Trophoblast cell (in vitro differentiated cells and primary cell): ENCODE measurements at regions not wholly inside any gene's neighbourhood (a gene's known extent, or its start where the extent isn't known, plus 50 kb on each side); places are given as distances from the start of the nearest gene placed in this dataset.

Experiments used
- DNase-seq, 2 donors: peaks; one replicate each; pipeline ENCODE4 v3.0.0-alpha.2; 2016
- H2AFZ ChIP-seq: 2 replicates; pipeline ENCODE4 v1.6.1; 2013; ENCODE audit warnings: low read length, moderate library complexity, mild to moderate bottlenecking; ENCODE audit not compliant: insufficient read depth, poor library complexity
- H2AK5ac ChIP-seq: 2 replicates; pipeline ENCODE4 v1.6.1; 2013; ENCODE audit warnings: mild to moderate bottlenecking, low read length
- H2BK120ac ChIP-seq: 2 replicates; pipeline ENCODE4 v1.6.1; 2013; ENCODE audit warnings: low read length, mild to moderate bottlenecking, moderate library complexity; ENCODE audit not compliant: insufficient read depth, poor library complexity
- H2BK12ac ChIP-seq: 2 replicates; pipeline ENCODE4 v1.6.1; 2013; ENCODE audit warnings: mild to moderate bottlenecking, low read length, moderate library complexity
- H2BK5ac ChIP-seq: 2 replicates; pipeline ENCODE4 v1.6.1; 2013; ENCODE audit warnings: low read length, low read depth, moderate library complexity, mild to moderate bottlenecking; ENCODE audit not compliant: poor library complexity
- H3K14ac ChIP-seq: 2 replicates; pipeline ENCODE4 v1.6.1; 2013; ENCODE audit warnings: mild to moderate bottlenecking, low read length
- H3K18ac ChIP-seq: 2 replicates; pipeline ENCODE4 v1.6.1; 2013; ENCODE audit warnings: mild to moderate bottlenecking, low read length
- H3K23ac ChIP-seq: 2 replicates; pipeline ENCODE4 v1.6.1; 2013; ENCODE audit warnings: low read length
- H3K27ac ChIP-seq: 2 replicates; pipeline ENCODE4 v1.5.1; 2013; ENCODE audit warnings: low read depth, mild to moderate bottlenecking, inconsistent platforms, low read length, moderate library complexity
- H3K27me3 ChIP-seq: 2 replicates; pipeline ENCODE4 v1.6.1; 2013; ENCODE audit warnings: inconsistent platforms, mild to moderate bottlenecking, low read length, moderate library complexity; ENCODE audit not compliant: insufficient read depth
- H3K36me3 ChIP-seq, 2 experiments: 1 replicate in 1 of 2; 2 replicates in 1 of 2; pipeline ENCODE4 v1.6.1; 2013; ENCODE audit warnings: low read length in 2 of 2, mild to moderate bottlenecking in 2 of 2, moderate library complexity in 1 of 2; ENCODE audit not compliant: insufficient read depth in 2 of 2, control insufficient read depth in 1 of 2
- H3K4ac ChIP-seq: 2 replicates; pipeline ENCODE4 v1.6.1; 2013; ENCODE audit warnings: low read depth, mild to moderate bottlenecking, low read length, moderate library complexity
- H3K4me1 ChIP-seq, 2 experiments: 1 replicate in 1 of 2; 2 replicates in 1 of 2; pipeline ENCODE4 v1.6.1; 2013; ENCODE audit warnings: low read length in 2 of 2, mild to moderate bottlenecking in 2 of 2, moderate library complexity in 1 of 2; ENCODE audit not compliant: insufficient read depth in 2 of 2, control insufficient read depth in 1 of 2
- H3K4me2 ChIP-seq: 2 replicates; pipeline ENCODE4 v1.6.1; 2013; ENCODE audit warnings: inconsistent platforms, mild to moderate bottlenecking, low read length, moderate library complexity
- H3K4me3 ChIP-seq: 2 replicates; pipeline ENCODE4 v1.5.1; 2013; ENCODE audit warnings: mild to moderate bottlenecking, low read depth, low read length, inconsistent platforms
- H3K79me1 ChIP-seq: one replicate; pipeline ENCODE4 v1.6.1; 2013; ENCODE audit warnings: low read length
- H3K79me2 ChIP-seq: 2 replicates; pipeline ENCODE4 v1.6.1; 2013; ENCODE audit warnings: low read length, mild to moderate bottlenecking; ENCODE audit not compliant: control insufficient read depth, insufficient read depth, poor library complexity
- H3K9ac ChIP-seq: 2 replicates; pipeline ENCODE4 v1.6.1; 2013; ENCODE audit warnings: mild to moderate bottlenecking, low read length
- H3K9me3 ChIP-seq: 2 replicates; pipeline ENCODE4 v1.6.1; 2013; ENCODE audit warnings: low read depth, mild to moderate bottlenecking, control low read depth, inconsistent platforms, low read length; ENCODE audit not compliant: insufficient read depth
- H4K12ac ChIP-seq: 2 replicates; pipeline ENCODE4 v1.6.1; 2013; ENCODE audit warnings: low read depth, mild to moderate bottlenecking, low read length, moderate library complexity
- H4K8ac ChIP-seq: 2 replicates; pipeline ENCODE4 v1.6.1; 2013; ENCODE audit warnings: low read depth, mild to moderate bottlenecking, low read length, moderate library complexity
- H4K91ac ChIP-seq: one replicate; pipeline ENCODE4 v1.6.1; 2013; ENCODE audit warnings: low read depth, mild to moderate bottlenecking, low read length, moderate library complexity
- WGBS: extraction: QIAGEN DNeasy Blood & Tissue Kit; methylation state at CpG from one replicate; pipeline ENCODE4 v1.1.7; 2013; ENCODE audit warnings: missing lambda C conversion rate; ENCODE audit not compliant: insufficient read length, insufficient coverage; ENCODE audit errors: extremely low coverage; 5-methylcytosine and 5-hydroxymethylcytosine counted together

- Histone ChIP-seq H3K4ac (no peak overlapping the region), H3K4me2 (no peak overlapping the region), H3K18ac (no peak overlapping the region)
Measured at GRCh38 chr20:12891643-12892042, 117.1 kb upstream of the SPTLC3 start.

DNA sequence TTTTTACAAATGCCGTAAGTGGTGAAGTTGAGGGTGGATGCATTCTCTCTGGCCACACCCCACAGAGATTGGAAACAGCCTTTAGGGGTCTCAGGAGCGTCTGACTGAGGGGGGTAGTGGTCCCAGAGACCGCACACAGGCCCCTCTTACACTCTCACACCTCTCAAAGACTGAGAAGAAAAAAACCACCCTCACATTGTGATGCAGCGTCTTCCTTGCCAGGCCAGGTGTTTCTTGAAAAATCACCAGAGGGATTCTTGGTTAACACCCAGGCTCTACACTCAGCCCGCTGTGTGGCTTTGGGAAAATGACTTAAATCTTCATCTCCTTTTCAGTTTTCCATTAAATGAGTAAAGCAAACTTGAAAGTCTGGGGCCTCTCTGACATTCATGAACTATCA, 115.8 kb upstream of the SPTLC3 start:
- no peak overlapping the region for H3K18ac ChIP-seq
- H4K91ac ChIP-seq = no peak overlapping the region
- no peak overlapping the region for H3K4ac ChIP-seq
- H4K8ac ChIP-seq = no peak overlapping the region
- H3K9ac ChIP-seq = no peak overlapping the region
- H2BK12ac ChIP-seq = no peak overlapping the region
- H3K14ac ChIP-seq = no peak overlapping the region
- no peak overlapping the region for H2BK5ac ChIP-seq
- DNase-seq = no peak
- H3K23ac ChIP-seq = no peak overlapping the region
- WGBS = no CpG with 5 or more reads among the region's 5 CpGs
- H3K4me3 ChIP-seq = no peak overlapping the region
- H2AK5ac ChIP-seq = no peak overlapping the region
- H2AFZ ChIP-seq = no peak overlapping the region
- no peaks in the 10 kb centered on the region for H3K79me2 ChIP-seq
- H3K4me1 ChIP-seq = no peaks in the 10 kb centered on the region
- H3K27ac ChIP-seq = no peak overlapping the region
- H3K79me1 ChIP-seq = no peaks in the 10 kb centered on the region
- no peak overlapping the region for H2BK120ac ChIP-seq
- H3K36me3 ChIP-seq = no peaks in the 10 kb centered on the region
- H3K9me3 ChIP-seq = peaks cover 2% of the 10 kb centered on the region
- H3K27me3 ChIP-seq = no peaks in the 10 kb centered on the region
- no peak overlapping the region for H4K12ac ChIP-seq
- no peak overlapping the region for H3K4me2 ChIP-seq

More at GRCh38 chr20:12891643-12892042, 117.1 kb upstream of the SPTLC3 start:
- no peak overlapping the region for H3K27ac ChIP-seq
- H4K91ac ChIP-seq = no peak overlapping the region
- no peak overlapping the region for H2BK12ac ChIP-seq
- no peak overlapping the region for H3K23ac ChIP-seq
- H3K4me1 ChIP-seq = no peaks in the 10 kb centered on the region
- no peaks in the 10 kb centered on the region for H3K79me2 ChIP-seq
- H2AK5ac ChIP-seq = no peak overlapping the region
- DNase-seq = no peak
- no peak overlapping the region for H2AFZ ChIP-seq
- H3K79me1 ChIP-seq = no peaks in the 10 kb centered on the region
- no peak overlapping the region for H4K8ac ChIP-seq
- peaks cover 4% of the 10 kb centered on the region for H3K9me3 ChIP-seq
- no peak overlapping the region for H4K12ac ChIP-seq
- no CpG with 5 or more reads among the region's 3 CpGs for WGBS
- no peak overlapping the region for H2BK5ac ChIP-seq
- H3K14ac ChIP-seq = no peak overlapping the region
- H3K4me3 ChIP-seq = no peak overlapping the region
- no peak overlapping the region for H3K9ac ChIP-seq
- no peaks in the 10 kb centered on the region for H3K27me3 ChIP-seq
- no peak overlapping the region for H2BK120ac ChIP-seq
- no peaks in the 10 kb centered on the region for H3K36me3 ChIP-seq

DNA sequence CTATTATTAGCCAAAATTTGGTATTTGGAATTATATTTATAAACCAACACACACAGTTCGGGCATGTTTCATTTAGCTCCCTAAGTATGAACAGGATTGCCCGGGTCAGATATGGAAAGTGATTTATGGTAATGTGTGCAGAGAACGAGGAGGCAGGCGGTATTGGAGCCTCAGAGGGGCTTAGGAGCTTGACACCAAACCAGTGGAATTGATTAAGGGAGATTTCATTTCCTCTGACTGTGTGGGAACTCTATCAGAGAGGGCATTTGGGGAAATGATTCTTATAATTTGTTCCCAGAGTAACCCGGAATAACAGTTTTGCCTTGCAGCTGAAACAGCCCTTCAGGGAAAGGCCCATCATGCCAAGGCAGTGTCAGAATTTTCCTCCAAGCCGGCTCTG, 115.1 kb upstream of the SPTLC3 start:
- DNase-seq = no peak
- H3K27ac ChIP-seq = no peak overlapping the region
- H3K4ac ChIP-seq = no peak overlapping the region
- H3K23ac ChIP-seq = no peak overlapping the region
- no peak overlapping the region for H2BK120ac ChIP-seq
- H4K91ac ChIP-seq = no peak overlapping the region
- no peak overlapping the region for H2AFZ ChIP-seq
- H2AK5ac ChIP-seq = no peak overlapping the region
- H3K18ac ChIP-seq = no peak overlapping the region
- H3K79me2 ChIP-seq = no peaks in the 10 kb centered on the region
- WGBS = no CpG with 5 or more reads among the region's 6 CpGs
- H3K14ac ChIP-seq = no peak overlapping the region
- peaks cover 2% of the 10 kb centered on the region for H3K9me3 ChIP-seq
- H3K79me1 ChIP-seq = no peaks in the 10 kb centered on the region
- H3K9ac ChIP-seq = no peak overlapping the region
- no peak overlapping the region for H3K4me2 ChIP-seq
- H4K12ac ChIP-seq = no peak overlapping the region
- H3K4me3 ChIP-seq = no peak overlapping the region
- no peak overlapping the region for H2BK12ac ChIP-seq
- H3K4me1 ChIP-seq = no peaks in the 10 kb centered on the region
- H3K27me3 ChIP-seq = no peaks in the 10 kb centered on the region
- H4K8ac ChIP-seq = no peak overlapping the region
- no peaks in the 10 kb centered on the region for H3K36me3 ChIP-seq
- no peak overlapping the region for H2BK5ac ChIP-seq

DNA sequence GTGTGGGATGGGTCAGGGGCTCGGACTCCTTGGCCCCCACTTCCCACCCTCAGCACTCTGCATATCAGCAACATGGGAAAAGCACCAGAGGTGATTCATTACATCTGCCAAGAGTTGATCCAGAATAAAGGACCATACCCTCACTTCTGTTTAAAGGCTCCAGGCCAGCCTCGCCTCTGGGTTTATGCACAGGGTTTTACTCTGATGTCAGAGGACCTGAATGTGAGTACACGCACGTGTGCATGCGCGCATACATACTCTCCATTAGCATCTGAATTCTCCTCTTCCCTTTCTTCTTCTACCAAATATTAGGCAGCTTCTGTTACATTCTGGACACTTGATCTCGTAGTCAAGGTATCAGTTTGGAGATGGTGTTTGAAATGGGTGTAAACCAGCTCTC, 114.7 kb upstream of the SPTLC3 start:
- no peak for DNase-seq
- no peak overlapping the region for H3K27ac ChIP-seq
- H3K9ac ChIP-seq = no peak overlapping the region
- H3K14ac ChIP-seq = no peak overlapping the region
- WGBS = no CpG with 5 or more reads among the region's 7 CpGs
- H3K18ac ChIP-seq = no peak overlapping the region
- no peak overlapping the region for H2BK12ac ChIP-seq
- no peaks in the 10 kb centered on the region for H3K79me1 ChIP-seq
- no peak overlapping the region for H2AK5ac ChIP-seq
- no peaks in the 10 kb centered on the region for H3K36me3 ChIP-seq
- no peak overlapping the region for H3K4me2 ChIP-seq
- no peak overlapping the region for H3K23ac ChIP-seq
- no peak overlapping the region for H2BK120ac ChIP-seq
- H3K27me3 ChIP-seq = no peaks in the 10 kb centered on the region
- no peak overlapping the region for H2AFZ ChIP-seq
- no peak overlapping the region for H3K4me3 ChIP-seq
- H4K12ac ChIP-seq = no peak overlapping the region
- no peak overlapping the region for H2BK5ac ChIP-seq
- no peak overlapping the region for H4K8ac ChIP-seq
- H3K4me1 ChIP-seq = no peaks in the 10 kb centered on the region
- H4K91ac ChIP-seq = no peak overlapping the region
- H3K9me3 ChIP-seq = peaks cover 2% of the 10 kb centered on the region
- H3K79me2 ChIP-seq = no peaks in the 10 kb centered on the region
- no peak overlapping the region for H3K4ac ChIP-seq
